ENCODE measurements at regions not wholly inside any gene's neighbourhood (a gene's known extent, or its start where the extent isn't known, plus 50 kb on each side); places are given as distances from the start of the nearest gene placed in this dataset.

- DNase-seq (ENCODE audit: low read depth in 1 of 2, low spot score in 1 of 2) (no peak), ATAC-seq (no peak), FAIRE-seq (no peak)
- Histone ChIP-seq H3K4me2 (no peak overlapping the region), H3K4me1 (no peaks in the 10 kb centered on the region), H3K9me3 (no peaks in the 10 kb centered on the region), H3K4me3 (no peak overlapping the region), H3K27ac (no peak overlapping the region)
- ChIA-PET CTCF (no interaction called here), POLR2A (no interaction called here)
- TF ChIP-seq MYC (IDR thresholded peaks at IDR 0.05; ENCODE audit: borderline replicate concordance, low read length) (no peak), NR3C1 (IDR thresholded peaks at IDR 0.05) (no peak), USF2 (IDR thresholded peaks at IDR 0.05) (no peak), HOXB5 (CRISPR knock-in tag; IDR thresholded peaks at IDR 0.05) (no peak), NPAS2 (CRISPR knock-in tag; IDR thresholded peaks at IDR 0.05; ENCODE audit: borderline replicate concordance) (no peak), RNF2 (IDR thresholded peaks at IDR 0.05; ENCODE audit: borderline replicate concordance, low read depth) (no peak), CBX2 (IDR thresholded peaks at IDR 0.05; ENCODE audit: borderline replicate concordance, low read depth) (no peak), FOSL2 (IDR thresholded peaks at IDR 0.05) (no peak), FOSL2 (CRISPR knock-in tag; IDR thresholded peaks at IDR 0.05) (no peak), POLR2A (IDR thresholded peaks at IDR 0.05; ENCODE audit: low read length) (no peak), TP53 (CRISPR knock-in tag; IDR thresholded peaks at IDR 0.05) (no peak), REST (IDR thresholded peaks at IDR 0.05) (no peak), PBX3 (IDR thresholded peaks at IDR 0.05) (no peak), JUN (IDR thresholded peaks at IDR 0.05) (no peak), FOSB (CRISPR knock-in tag; IDR thresholded peaks at IDR 0.05) (no peak)
- WGBS (ENCODE audit: missing lambda C conversion rate) = 18% methylated on average over 8 of the region's 8 CpGs
Measured at GRCh38 chrX:5644776-5645175, 583.9 kb downstream of the NLGN4X start.

GRCh38 chrX:5640071-5640470 lies 588.6 kb downstream of the NLGN4X start:
- CTCF ChIA-PET = no interaction called here
- ATAC-seq = no peak
- Histone ChIP-seq H3K27ac (no peak overlapping the region), H3K4me1 (no peaks in the 10 kb centered on the region), H3K4me3 (no peak overlapping the region), H3K4me2 (no peak overlapping the region), H3K9me3 (no peaks in the 10 kb centered on the region)
- TF ChIP-seq HOXA7 (CRISPR knock-in tag; IDR thresholded peaks at IDR 0.05) (no peak), HMGXB4 (CRISPR knock-in tag; IDR thresholded peaks at IDR 0.05; ENCODE audit: borderline replicate concordance) (no peak), USF2 (IDR thresholded peaks at IDR 0.05) (no peak), JUN (IDR thresholded peaks at IDR 0.05) (no peak)
- no peak for FAIRE-seq
- no peak for DNase-seq (ENCODE audit: low read depth in 1 of 2, low spot score in 1 of 2)
- 38% methylated on average over 4 of the region's 4 CpGs for WGBS (ENCODE audit: missing lambda C conversion rate)
- POLR2A ChIA-PET = no interaction called here

Measured in A549 (cell line).